NCI-H526 (cell line): ENCODE measurements at regions not wholly inside any gene's neighbourhood (a gene's known extent, or its start where the extent isn't known, plus 50 kb on each side); places are given as distances from the start of the nearest gene placed in this dataset.

Experiments used
- DNase-seq, 2 experiments: peaks; one replicate each; lab custom pipeline; 2025; lab: John Stamatoyannopoulos, UW

GRCh38 chr3:177512945-177513814 lies 315.9 kb upstream of the TBL1XR1 start:
- no peak for DNase-seq

DNA sequence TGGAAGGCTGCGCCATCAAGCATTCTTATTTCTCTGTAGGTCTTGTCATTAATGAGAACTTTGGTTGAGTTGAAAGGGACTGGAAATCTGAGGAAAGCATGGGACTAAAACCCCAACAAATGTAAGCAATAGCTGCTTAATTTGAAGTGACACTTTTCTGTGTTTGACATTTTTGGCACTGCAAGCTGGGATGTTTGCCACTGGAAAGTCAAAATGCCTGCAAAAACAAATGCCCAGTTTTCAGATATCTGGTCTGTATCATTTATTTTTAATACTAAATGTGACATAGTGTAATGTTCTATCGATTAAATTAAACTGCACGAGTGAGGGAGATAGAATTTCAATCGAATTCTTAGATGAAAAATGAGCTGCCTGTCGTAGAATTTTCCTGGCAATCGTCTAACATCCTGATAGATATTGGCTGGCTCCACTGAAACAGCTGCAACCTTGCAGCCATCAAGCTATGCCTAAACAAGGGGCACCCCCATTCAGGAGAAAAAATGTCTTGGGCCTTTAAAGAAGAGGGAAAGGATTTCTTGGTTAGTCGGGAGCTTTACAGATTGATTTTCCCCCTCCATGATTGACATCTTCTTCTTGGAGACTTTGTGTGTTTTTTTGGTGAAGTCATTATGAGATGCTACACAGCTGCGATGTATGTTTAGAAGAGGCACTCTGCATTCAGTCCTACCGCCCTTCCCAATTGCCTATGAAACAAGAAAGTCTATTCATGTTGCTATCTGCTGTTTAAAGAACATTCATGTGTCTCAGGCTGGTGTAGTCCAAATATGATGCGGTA lies 316.7 kb upstream of the TBL1XR1 start:
- DNase-seq = no peak

- DNase-seq = no peak
Measured at GRCh38 chr3:177514611-177515499, 317.6 kb upstream of the TBL1XR1 start.

- DNase-seq = no peak
Measured at GRCh38 chr3:177515786-177516157, 318.5 kb upstream of the TBL1XR1 start.

DNA sequence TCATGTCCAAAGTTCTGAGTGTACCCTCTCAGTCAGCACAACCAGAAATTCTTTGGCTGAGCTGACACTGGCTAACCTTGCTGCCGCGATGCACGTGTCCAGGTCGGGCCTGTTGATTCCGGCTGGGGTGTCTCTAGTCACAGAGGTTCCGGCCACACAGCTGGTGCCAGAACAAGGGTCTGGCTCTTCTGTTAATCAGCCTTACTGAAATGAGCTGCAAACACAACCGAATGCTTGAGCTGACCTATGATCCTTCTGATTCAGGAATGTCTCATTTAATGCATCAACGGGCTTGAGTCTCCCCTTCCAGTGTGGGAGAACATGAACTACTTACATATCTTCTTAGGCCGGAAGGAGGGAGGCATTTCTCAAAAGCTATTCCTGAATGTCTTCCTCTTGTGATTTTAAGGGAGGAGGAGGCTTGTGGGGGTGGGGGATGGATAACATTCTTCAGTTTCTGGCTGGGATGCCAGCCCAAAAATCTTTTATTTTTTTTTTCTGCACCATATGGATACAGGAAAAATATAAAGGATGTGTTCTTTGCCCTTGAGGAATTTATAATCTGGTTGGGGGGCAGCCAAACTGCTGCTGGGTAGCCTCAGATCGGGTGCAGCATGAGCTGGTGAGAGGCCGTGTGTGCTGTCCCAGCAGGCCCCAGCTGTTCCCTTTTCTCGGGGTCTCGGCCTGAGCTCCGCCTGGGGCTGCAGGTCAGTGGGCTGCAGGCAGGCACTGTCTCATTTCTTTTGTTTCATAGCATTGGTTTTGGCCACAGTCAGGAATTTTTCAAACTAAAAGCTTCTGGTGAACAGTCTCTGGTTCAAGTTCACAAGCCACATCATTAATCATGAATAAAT lies 319.1 kb upstream of the TBL1XR1 start:
- DNase-seq = no peak

GRCh38 chr3:177517906-177518305 lies 320.6 kb upstream of the TBL1XR1 start:
- DNase-seq = no peak

DNA sequence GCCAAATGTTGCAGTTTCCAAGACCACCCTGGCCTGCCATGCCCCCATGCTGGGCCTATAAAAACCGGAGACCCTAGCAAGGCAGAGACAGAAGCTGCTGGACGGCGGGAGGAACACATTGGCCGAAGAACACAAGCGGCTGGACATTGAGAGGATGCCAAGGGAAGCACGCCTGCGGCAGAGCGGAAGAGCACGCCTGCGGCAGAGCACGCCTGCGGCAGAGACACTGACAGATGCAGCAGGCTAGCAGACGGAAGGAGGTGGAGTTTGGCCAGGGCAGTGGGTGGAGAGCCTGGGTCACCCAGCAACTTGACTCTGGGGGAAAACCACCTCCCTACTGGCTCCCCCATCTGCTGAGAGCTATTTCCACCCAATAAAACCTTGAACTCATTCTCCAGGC lies 322.3 kb upstream of the TBL1XR1 start:
- no peak for DNase-seq

- DNase-seq = peak; percentile 75 to 87
Measured at GRCh38 chr3:177521305-177521704, 324.0 kb upstream of the TBL1XR1 start.

GRCh38 chr3:177522051-177522450 lies 324.8 kb upstream of the TBL1XR1 start:
- DNase-seq = no peak

GRCh38 chr3:177523067-177523675 lies 325.9 kb upstream of the TBL1XR1 start:
- DNase-seq = no peak

- peak; percentile 33 for DNase-seq
Measured at GRCh38 chr3:177523872-177524438, 326.7 kb upstream of the TBL1XR1 start.

DNA sequence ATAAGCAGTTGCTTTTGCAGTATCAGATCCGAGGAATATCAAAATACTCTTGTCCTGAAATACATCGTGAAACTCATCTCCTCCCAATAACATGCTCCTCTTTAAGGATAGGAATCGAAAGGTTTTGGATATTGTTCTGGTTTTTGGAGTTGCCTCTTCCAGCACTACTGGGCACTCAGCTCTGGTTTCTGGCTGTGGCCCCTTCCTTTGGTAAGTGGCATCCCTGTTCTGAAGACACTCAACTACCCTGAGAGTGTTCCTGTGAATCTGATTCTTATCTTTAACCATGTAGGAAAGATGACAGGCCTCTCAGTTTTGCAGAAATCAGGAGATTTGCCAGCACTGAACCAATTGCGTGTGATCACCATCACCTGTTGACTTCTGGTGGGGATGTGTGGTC lies 327.5 kb upstream of the TBL1XR1 start:
- no peak for DNase-seq

GRCh38 chr3:177525414-177525813 lies 328.1 kb upstream of the TBL1XR1 start:
- no peak for DNase-seq

- DNase-seq = no peak
Measured at GRCh38 chr3:177525987-177526712, 328.9 kb upstream of the TBL1XR1 start.

GRCh38 chr3:177527182-177527581 lies 329.9 kb upstream of the TBL1XR1 start:
- DNase-seq = no peak

DNA sequence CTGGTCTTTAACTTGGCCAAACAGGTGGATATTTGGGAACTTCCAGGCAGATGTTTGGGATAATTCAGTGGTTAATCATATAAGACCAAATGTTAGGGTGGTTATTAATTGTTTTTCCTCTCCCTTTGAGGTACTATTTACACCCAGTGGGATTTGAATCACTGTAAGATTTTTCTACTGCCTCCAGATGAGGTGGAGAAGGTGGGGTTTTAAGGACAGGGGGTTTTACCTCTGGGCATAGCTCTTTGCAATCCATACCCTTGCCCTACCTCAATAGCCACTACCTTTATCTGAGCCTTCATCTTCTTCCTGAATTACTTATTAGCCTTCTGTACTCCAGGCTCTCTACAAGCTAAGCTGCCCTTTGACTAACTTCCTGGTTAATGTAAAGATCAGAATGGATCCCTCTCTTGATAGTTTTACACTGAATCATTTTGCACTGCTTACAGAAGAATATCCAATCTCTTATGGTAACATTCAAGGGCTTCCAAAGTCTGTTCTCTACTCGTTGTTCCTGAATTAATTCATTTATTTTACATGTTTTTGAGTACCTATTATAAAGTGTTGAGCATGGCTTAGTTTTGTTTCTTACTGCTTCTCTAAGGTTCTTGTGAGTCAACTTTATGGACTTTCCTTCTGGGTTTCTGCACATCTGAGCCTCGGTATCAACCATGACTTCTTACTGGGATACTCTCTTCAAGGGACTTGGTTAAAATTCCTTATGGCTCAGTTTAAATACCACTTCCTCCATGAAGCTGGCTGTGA lies 331.2 kb upstream of the TBL1XR1 start:
- no peak for DNase-seq

DNA sequence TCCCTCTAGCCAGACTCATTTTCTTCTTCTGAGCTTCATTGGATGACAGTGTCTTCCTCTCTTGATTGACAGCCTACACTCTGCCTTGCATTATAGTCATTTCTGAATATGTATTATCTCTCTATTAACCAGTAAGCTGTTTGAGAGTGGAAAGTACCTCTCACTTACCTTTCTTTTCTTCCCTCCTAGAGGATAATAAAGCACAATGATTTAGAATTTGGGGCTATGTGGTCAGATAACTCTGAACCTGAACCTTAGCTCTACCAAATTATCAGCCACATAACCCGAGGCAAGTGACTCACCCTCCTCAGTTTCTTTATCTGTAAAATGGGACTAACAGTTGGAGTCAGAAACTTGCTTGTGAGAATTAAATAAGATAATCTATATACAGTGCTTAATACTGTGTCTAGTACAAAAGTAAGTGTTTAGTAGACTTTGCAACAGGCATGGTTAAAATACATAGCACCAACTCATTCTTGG lies 331.8 kb upstream of the TBL1XR1 start:
- DNase-seq = no peak

DNA sequence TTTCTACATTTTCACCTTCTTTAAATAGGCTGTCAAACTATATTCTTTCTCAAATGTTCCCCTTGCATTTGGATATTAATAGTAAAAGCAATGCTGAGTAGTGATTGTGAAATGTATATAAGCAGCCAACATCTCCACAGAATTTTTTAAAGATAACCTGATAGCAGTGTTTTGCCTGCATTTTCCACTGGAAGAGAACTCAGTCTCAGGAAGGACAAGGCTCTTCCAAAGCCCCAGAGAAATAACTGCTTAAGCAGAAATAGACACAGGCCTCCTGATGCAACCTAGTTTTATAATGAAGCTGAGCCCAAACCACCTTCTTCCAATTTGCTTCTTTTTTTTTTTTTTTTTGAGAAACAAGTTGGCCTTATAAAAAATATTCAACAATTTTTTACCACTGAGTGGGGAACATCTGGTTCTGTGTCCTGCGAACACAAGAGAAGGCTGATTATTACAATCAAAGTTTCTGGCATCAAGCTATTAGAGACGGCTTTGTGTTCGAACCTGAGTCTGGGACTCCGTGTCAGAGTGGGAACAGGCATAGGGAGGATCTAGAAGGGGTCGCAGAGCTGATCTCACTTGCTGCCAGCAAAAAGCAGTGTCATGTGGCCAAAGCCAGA lies 332.5 kb upstream of the TBL1XR1 start:
- DNase-seq = no peak
